ENCODE measurements at regions not wholly inside any gene's neighbourhood (a gene's known extent, or its start where the extent isn't known, plus 50 kb on each side); places are given as distances from the start of the nearest gene placed in this dataset.

DNA sequence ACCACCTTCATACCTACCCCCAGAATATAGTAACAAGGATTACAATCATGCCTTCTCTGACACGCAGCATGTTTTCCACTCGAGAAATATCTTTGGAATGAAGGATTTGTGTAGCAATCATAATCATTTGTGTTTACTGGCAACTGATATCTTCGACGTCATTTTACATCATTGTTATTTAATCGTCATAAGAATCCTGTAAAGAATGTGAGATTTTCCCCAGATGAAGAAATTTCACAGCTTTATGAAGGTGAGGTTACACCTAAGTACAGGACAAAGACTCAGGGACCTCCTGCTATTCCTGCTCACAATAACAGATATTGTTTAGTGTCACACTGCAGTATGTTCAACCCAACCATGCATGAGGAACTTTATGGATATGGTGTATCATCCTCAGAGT lies 198.2 kb upstream of the LDB2 start:
- in situ Hi-C loops (cut with HindIII; ENCODE audit: low pct_ligation_motif_present, low pct_unique_long_range_greater_than_20kb, low sequenced_read_pairs) = no loop called here
- no peak for DNase-seq

DNA sequence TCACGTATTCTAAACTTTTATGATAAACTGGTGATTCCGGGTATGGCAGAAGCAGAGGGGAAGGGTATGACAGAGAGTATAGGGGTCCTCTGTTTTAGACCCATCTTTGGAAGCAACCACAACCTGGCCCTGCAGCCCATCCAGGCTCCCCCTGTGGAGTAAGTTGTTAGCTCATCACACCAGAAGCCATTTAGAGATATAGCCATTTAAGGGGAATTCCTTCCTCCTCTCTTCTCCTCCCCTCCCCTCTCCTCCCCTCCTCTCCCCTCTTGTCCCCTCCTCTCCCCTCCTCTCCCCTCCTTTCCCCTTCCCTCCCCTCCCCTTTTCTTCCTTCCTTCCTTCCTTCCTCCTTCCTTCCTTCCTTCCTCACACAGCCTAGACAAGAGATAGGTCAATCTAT lies 197.3 kb upstream of the LDB2 start:
- in situ Hi-C loops (cut with HindIII; ENCODE audit: low pct_ligation_motif_present, low pct_unique_long_range_greater_than_20kb, low sequenced_read_pairs) = no loop called here
- DNase-seq = no peak

DNA sequence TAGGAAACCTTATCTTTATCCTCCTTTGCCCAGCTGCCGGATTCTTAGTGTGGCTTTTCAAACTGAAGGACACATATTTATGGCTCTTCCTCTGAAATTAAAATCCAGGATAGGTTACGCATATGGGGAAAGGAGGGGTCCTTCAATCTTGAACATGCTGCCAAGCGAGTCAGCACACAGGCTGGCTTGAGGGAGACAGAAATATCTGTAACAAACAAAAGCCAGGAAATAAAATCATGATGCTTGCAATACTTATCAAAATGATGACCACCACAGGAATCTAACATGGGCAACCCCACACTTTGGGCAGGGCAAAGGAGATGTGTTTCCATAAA lies 196.4 kb upstream of the LDB2 start:
- in situ Hi-C loops (cut with HindIII; ENCODE audit: low pct_ligation_motif_present, low pct_unique_long_range_greater_than_20kb, low sequenced_read_pairs) = no loop called here

DNA sequence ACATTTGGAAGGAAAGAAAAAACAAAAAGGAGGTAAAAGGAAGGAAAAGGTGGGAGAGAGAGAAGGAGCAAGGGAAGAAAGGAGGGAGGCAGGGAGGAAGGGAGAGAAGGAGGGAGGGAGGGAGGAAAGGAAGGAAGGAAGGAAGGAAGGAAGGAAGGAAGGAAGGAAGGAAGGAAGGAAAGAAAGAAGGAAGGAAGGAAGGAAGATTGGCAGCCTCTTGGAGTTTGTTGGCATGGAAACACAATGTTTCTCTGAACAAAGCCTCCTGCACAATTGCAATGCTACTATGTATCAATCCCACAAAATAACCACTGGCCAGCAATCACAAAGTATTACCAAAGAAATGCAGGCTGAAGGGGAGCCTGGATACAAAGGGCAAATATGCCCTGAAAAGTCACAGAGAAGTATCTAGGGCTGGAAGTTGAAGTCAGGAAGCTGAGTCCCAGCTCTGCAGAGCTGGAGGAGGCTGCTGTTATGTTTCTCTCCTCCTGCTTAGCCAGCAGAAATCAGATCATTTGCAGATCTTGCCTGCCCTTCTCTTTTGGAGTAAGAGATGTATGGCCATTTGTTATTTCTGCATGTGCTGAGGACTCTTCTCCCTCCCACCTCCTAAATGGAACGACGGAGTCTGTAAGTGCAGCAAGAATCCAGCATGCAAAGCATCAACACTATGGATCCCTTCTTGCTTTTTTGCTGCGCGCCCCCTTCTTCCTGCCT lies 195.9 kb upstream of the LDB2 start:
- no peak for DNase-seq
- in situ Hi-C loops (cut with HindIII; ENCODE audit: low pct_ligation_motif_present, low pct_unique_long_range_greater_than_20kb, low sequenced_read_pairs) = no loop called here

More for the DNA sequence above, 196.4 kb upstream of the LDB2 start:
- no peak for DNase-seq

DNA sequence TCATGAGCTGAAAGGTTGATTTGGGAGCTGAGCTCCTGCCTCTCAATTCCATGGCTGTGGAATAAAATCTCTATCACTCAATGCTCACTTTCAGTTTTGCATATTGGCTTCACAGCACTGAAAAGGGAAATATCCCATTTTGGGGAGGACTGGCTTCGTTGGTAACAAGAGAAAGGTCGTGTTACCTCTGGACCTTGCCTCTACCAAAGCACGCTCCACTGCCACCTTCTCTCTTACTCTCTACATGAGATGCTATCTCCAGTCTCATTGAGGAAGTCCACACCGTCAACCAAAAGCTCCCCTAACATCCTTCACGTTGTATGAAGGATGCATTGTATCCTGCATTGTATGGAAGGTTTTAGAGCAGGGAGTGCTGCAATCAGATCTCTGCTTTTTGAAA lies 195.0 kb upstream of the LDB2 start:
- in situ Hi-C loops (cut with HindIII; ENCODE audit: low pct_ligation_motif_present, low pct_unique_long_range_greater_than_20kb, low sequenced_read_pairs) = no loop called here
- DNase-seq = no peak

DNA sequence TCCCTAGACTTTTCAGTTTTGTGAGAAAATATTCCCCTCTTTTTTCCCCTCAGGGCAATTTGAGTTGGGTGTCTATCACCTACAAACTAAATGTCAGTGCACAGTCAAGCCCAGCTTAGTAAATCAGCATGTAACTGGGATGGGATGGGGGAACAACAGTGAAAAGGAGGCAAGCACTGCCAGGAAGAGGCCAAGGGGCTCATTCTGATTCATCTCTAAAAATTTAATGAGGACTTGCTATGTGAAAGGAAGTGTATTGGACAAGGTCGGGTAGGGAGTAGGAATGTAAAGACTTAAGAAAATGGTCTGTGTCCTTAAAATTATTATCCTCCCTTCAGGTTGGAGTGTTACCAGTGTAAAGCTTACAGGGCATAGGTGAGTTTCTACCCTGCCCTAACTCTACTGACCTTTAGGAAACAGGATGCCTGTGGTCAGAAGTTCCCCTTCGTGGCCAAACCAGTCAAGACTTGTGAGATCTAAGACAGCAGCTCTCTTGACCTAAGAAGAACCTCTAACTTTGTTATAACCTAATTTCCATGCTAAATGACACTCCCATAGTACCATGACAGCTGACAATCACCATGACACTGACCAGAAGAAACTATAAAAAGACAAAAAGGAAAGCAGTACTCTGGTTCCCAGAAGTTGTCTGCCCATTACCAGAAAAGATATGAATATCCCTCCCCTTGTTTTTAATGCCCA lies 194.4 kb upstream of the LDB2 start:
- DNase-seq = no peak
- in situ Hi-C loops (cut with HindIII; ENCODE audit: low pct_ligation_motif_present, low pct_unique_long_range_greater_than_20kb, low sequenced_read_pairs) = no loop called here

DNA sequence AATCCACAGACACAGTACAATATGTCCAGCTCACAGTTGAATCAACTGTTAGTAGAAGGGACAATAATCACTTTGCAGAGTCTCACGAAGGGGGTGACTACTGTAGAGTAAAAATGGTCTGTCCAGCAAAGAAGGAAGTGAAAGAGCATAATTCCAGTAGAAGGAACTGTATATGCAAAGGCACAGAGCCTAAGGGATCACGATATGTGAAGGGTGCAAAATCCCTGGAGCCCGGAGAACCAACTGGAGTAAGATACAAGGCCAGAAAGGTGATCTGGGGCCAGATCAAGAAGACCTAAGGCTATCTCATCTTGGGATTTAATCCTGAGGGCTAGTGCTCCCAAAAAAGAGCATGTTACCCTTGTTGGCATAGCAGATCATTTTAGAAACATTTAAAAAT lies 192.7 kb upstream of the LDB2 start:
- DNase-seq = no peak
- in situ Hi-C loops (cut with HindIII; ENCODE audit: low pct_ligation_motif_present, low pct_unique_long_range_greater_than_20kb, low sequenced_read_pairs) = no loop called here

DNA sequence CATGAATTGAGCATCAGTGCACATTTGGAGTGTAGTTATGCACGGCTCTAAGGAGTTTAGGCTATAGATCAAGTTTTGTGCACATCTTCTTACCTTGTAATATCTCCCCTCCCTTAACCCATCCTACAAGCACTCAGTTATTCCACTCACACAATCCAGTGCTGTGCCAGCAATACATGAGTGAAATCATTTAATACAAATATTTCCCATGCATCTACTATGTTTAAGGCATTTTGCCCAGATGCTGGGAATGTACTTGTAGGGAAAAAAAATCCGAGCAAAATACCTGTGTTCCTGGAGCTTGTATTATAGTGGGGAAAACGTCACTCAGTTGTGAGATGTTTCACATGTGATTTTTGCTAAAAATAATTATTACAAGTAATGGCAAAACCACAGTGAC lies 191.6 kb upstream of the LDB2 start:
- in situ Hi-C loops (cut with HindIII; ENCODE audit: low pct_ligation_motif_present, low pct_unique_long_range_greater_than_20kb, low sequenced_read_pairs) = no loop called here
- DNase-seq = no peak

DNA sequence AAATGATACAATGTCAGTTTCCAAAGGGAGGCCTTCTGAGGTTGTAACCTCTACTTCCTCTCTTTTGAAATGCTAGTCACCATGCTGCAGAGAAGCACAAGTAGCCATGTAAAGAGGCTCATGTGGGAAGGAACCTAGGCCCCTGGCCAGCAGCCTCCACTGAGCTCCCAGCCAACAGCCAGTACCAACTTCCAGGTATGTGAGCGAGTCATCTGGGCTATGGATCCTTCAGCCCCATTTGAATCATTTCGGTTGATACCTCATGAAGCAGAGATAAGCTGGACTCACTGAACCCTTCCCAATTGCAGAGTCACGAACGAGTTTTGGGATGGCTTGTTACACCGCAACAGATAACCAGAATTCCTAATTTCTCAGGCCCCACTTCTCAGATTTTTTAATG lies 187.0 kb upstream of the LDB2 start:
- no peak for DNase-seq
- in situ Hi-C loops (cut with HindIII; ENCODE audit: low pct_ligation_motif_present, low pct_unique_long_range_greater_than_20kb, low sequenced_read_pairs) = no loop called here

DNA sequence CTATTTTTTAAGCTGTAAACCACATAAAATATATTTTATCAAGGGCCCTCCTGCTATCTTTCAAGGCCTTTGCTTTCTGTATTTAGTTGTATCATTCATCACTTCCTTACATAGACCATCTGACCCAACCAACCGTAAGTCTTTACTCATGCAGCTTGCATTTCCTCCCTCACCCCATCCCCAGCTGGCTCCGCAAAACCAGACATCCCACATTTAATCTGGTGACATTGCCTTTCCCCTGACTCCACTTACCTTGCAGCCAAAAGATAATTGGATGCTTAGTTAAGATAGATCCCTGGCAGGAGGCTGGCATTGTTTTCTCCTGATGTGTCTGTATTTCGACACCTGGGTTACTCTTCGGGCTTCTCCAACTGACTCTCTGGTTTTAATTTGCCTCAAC lies 183.7 kb upstream of the LDB2 start:
- no peak for DNase-seq
- in situ Hi-C loops (cut with HindIII; ENCODE audit: low pct_ligation_motif_present, low pct_unique_long_range_greater_than_20kb, low sequenced_read_pairs) = no loop called here

DNA sequence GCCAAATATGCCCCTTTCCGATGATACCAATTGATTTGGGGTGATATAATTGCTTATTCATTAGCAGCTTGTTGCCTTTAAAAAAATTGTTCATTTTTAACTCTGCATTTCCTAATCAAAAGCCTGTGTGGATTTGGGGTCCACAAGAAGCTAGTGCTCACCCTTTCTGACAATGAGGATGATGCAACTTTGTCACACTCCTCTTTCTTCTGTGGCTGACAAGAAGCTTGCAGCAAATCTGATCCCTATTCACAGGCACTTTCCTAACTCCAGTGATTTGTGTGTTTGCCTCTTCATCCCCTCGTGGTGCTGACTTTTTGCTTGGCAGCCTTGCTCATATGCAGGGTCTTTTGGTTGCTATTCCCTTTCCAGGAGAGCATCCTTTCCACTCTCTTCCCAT lies 182.7 kb upstream of the LDB2 start:
- DNase-seq = no peak
- in situ Hi-C loops (cut with HindIII; ENCODE audit: low pct_ligation_motif_present, low pct_unique_long_range_greater_than_20kb, low sequenced_read_pairs) = no loop called here

DNA sequence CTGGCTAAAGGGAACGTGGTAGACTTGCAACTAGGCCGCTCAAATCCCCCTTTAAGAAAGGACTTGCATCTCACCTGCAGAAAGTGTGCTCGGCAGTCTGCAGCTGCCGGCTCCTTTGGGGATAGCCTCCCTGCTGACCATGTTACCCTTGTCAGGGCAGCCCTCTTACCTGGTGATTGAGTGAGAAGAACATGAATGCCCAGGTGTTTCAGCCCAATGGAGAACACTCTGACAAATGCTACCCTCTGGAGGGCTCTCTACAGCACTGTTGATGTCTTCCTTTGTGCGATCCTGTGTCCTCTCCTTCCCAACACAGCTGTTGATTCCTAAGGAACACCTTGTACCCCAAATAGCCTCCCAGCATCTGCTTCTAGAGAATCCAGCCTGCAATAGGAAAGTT lies 178.7 kb upstream of the LDB2 start:
- in situ Hi-C loops (cut with HindIII; ENCODE audit: low pct_ligation_motif_present, low pct_unique_long_range_greater_than_20kb, low sequenced_read_pairs) = no loop called here
- no peak for DNase-seq

DNA sequence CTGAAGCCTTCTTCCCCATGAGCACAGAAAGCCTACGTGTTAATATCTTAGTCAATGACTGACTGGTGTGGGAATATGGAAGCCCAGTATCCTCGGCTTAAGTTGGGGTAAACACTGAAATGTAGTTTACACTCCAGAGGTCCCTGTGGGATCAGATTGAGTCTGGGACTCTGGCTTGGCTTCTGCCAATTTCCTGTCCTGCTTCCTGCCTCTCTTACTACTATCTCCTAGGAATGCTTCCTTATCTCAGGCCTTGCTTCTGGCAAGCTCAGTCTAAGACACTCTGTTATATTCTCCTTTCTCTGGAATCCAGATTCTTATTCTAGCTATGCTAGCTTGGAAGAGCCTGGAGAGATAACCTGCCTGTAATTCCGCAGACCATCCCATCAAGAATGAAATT lies 174.0 kb upstream of the LDB2 start:
- DNase-seq = no peak
- in situ Hi-C loops (cut with HindIII; ENCODE audit: low pct_ligation_motif_present, low pct_unique_long_range_greater_than_20kb, low sequenced_read_pairs) = no loop called here

DNA sequence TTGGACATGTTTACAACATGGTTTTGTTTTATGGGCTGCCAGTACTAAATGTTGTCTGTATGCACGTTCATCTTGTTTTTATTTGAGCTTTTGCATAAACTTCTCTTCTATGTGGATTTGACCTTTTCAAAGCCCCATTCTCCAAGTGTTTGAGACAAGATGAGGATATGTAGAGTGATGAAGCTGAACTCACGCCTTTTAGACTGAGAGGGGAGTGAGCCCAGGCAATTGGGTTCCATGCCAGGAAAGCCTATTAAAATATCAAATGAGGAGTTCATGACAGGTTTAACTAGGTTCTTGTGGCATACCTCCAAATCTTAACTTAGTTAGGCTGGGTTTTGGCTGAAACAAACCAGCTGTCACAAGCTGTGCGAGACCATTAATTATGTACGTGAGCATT lies 170.4 kb upstream of the LDB2 start:
- DNase-seq = no peak
- in situ Hi-C loops (cut with HindIII; ENCODE audit: low pct_ligation_motif_present, low pct_unique_long_range_greater_than_20kb, low sequenced_read_pairs) = no loop called here

DNA sequence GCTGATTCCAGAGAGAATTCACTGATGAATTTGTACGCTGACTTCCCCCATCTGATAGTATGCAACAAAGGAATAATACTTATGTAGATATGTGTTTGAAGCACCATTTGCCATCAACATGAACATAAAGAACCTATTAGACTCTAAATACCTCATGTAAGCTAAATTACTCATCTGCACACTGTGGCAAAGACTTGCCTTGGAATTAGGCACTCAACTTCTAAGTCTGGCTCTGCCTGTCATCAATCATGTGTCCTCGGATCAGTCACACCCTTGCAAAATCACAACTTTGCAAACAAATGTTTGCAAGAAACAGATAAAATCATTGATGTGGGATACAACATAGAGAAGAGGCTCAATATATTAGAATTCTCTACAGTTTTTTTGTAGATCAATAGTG lies 169.9 kb upstream of the LDB2 start:
- DNase-seq = no peak

DNA sequence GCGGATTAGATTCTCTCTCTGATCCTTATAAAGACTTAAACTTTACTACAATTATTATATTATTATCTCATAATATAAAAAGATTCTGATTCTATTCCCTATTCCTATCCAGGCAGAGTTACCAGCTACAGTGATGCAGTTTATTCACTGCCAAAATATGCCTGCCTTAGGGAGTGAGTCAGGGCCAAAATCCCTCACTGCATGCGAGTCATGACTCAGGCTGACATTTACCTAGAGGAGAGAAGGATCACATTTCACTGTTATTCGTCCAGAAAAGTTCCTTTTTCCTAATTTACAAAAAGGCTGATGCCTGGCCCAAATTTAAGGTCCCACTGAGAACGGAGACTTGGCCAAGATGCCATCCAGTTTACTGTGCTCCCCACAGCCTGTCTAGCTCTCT lies 168.5 kb upstream of the LDB2 start:
- in situ Hi-C loops (cut with HindIII; ENCODE audit: low pct_ligation_motif_present, low pct_unique_long_range_greater_than_20kb, low sequenced_read_pairs) = no loop called here
- DNase-seq = peak; percentile 2

More for the DNA sequence above, 169.9 kb upstream of the LDB2 start:
- in situ Hi-C loops (cut with HindIII; ENCODE audit: low pct_ligation_motif_present, low pct_unique_long_range_greater_than_20kb, low sequenced_read_pairs) = no loop called here

DNA sequence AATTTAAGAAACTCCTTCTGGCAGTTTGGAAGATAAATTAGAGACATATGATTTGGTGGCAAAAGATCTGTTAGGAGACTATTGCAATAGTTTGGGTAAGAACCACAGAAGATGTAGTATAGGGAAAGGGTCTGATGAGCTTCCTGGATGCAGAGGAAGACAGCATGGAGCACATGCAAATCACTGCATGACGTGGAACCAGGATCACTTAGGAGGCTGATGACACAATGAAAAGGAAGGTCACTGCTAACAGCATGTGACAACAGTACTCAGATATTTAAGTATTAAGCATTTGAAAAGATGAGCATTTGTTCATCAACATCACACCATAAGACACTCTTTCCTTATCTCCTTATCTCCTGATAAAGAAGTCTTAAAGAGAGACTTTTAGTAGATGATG lies 167.8 kb upstream of the LDB2 start:
- in situ Hi-C loops (cut with HindIII; ENCODE audit: low pct_ligation_motif_present, low pct_unique_long_range_greater_than_20kb, low sequenced_read_pairs) = no loop called here
- DNase-seq = no peak

DNA sequence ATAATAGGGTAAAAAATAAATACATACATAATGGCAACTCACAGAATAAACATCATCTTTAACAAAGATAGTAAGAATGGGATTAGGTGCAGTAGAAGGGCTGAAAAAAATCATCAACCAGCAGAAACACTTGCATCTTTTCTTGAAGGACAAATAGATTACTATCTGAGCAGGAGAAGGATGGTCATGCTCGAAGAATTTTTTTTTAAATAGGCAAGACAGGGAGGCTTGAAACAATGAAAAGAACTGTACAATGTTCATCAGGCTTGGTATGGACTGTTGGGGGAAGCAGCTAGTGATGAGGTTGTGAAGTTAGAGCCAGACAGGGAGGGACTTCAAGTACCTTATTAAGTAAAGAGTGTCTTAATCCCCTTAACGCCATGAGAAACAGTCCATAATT lies 167.4 kb upstream of the LDB2 start:
- in situ Hi-C loops (cut with HindIII; ENCODE audit: low pct_ligation_motif_present, low pct_unique_long_range_greater_than_20kb, low sequenced_read_pairs) = no loop called here
- no peak for DNase-seq

DNA sequence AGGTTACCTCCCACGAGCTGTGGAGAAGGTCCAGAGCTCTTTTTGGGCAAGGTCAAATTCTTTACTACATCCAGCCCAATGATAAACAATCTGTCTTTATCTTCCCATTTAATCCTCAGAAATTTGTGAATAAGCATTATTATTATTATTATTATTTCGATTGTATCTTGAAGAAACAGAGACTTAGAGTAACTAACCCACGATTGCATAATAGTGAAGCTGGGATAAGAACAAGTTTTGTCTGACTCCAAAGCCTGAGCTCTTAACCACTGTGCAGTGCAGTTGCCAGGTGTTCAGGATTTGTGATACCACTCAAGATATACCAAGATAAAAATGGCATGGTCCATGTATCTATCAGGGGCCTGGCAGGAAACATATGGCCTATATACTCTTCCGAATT lies 166.5 kb upstream of the LDB2 start:
- in situ Hi-C loops (cut with HindIII; ENCODE audit: low pct_ligation_motif_present, low pct_unique_long_range_greater_than_20kb, low sequenced_read_pairs) = no loop called here
- no peak for DNase-seq

DNA sequence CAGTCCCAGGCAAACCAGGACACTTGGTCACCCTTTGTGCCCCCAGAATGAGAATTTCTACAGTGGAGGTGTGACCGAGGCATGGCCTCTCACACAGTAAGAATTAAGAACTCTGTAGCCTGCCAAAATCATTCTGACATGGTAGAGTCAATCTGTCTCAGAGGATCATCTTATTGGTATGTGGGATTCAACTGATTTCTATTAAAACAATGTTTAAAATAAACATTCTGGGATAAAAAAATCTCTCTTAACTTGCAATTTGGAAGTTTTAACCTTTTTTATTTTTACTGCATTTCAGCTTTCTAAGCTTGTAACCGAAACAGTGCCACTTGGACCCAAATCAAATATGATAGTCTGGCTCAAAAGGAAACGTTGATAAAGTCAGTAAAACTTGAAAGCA lies 165.4 kb upstream of the LDB2 start:
- in situ Hi-C loops (cut with HindIII; ENCODE audit: low pct_ligation_motif_present, low pct_unique_long_range_greater_than_20kb, low sequenced_read_pairs) = no loop called here

DNA sequence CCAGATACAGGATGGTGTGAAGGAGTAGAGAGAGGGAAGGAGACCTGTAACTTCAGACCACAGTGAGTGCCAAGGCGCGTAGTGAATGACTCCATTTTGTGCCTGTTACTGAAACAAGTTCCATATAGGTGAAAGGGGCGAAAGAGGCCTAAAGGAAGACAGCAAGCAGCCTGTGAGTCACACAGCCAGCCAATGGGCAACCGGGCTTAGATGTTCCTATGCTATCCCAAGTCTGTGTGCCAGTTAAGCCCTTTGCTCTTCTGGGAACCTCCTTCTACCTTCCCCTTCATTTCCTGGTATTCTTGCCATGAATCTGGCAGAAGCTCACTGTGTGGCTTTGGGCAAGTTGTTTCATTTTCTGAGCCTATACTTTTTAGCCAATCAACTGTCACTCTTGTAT lies 161.8 kb upstream of the LDB2 start:
- DNase-seq = no peak
- in situ Hi-C loops (cut with HindIII; ENCODE audit: low pct_ligation_motif_present, low pct_unique_long_range_greater_than_20kb, low sequenced_read_pairs) = no loop called here

More for the DNA sequence above, 165.4 kb upstream of the LDB2 start:
- DNase-seq = no peak
